Gastroesophageal sphincter (tissue), 4 donors: ENCODE measurements at regions not wholly inside any gene's neighbourhood (a gene's known extent, or its start where the extent isn't known, plus 50 kb on each side); places are given as distances from the start of the nearest gene placed in this dataset.
A peak's percentile ranks its signal among the peaks of the same experiment; 100 is the strongest.

Source experiments
- ATAC-seq: fragments of 150-250 bp; one replicate; pipeline ENCODE4 v1.9.1; 2016; ENCODE audit warnings: mild to moderate bottlenecking, moderate library complexity
- H3K27ac ChIP-seq, 4 donors: fragments of 200-600 bp; sonication (generic) in 3 of 4; 1 replicate in 3 of 4; 2 replicates in 1 of 4; pipeline ENCODE4 v1.5.1; 2016 to 2019
- H3K27me3 ChIP-seq: fragments of 200-600 bp; sonication (generic); one replicate; pipeline ENCODE4 v1.5.1; 2019
- H3K36me3 ChIP-seq, 2 donors: fragments of 200-600 bp; sonication (generic); one replicate each; pipeline ENCODE4 v1.5.1; 2019; ENCODE audit warnings: control low read depth in 1 of 2
- H3K4me1 ChIP-seq, 3 donors: fragments of 200-600 bp; sonication (generic); 1 replicate in 2 of 3; 2 replicates in 1 of 3; pipeline ENCODE4 v1.5.1; 2016 to 2019; ENCODE audit warnings: control low read depth in 2 of 3
- H3K4me3 ChIP-seq, 2 donors: fragments of 200-600 bp; sonication (generic); one replicate each; pipeline ENCODE4 v1.5.1; 2019; ENCODE audit warnings: mild to moderate bottlenecking in 1 of 2, moderate library complexity in 1 of 2
- H3K9me3 ChIP-seq, 3 donors: fragments of 200-600 bp; sonication (generic); one replicate each; pipeline ENCODE4 v1.5.1; 2017 to 2019; ENCODE audit warnings: control low read depth in 2 of 3
- EP300 ChIP-seq: sonication (generic); formaldehyde crosslinking; IDR thresholded peaks from one replicate; pipeline ENCODE4 v1.6.1; 2017; ENCODE audit warnings: antibody characterized with exemption, mild to moderate bottlenecking
- POLR2A ChIP-seq, 2 donors: fragments of 450-650 bp; IDR thresholded peaks; one replicate each; pipeline ENCODE4 v1.6.1; 2017; ENCODE audit warnings: antibody characterized with exemption in 2 of 2, mild to moderate bottlenecking in 2 of 2, moderate library complexity in 1 of 2
- POLR2AphosphoS5 ChIP-seq: sonication (generic); formaldehyde crosslinking; IDR thresholded peaks from one replicate; pipeline ENCODE4 v1.6.1; 2017; ENCODE audit warnings: antibody characterized with exemption
- WGBS, 2 donors: methylation state at CpG; one replicate each; pipeline ENCODE4 v1.1.5; 2018; ENCODE audit warnings: low coverage in 1 of 2; 5-methylcytosine and 5-hydroxymethylcytosine counted together
- TF ChIP-seq, protein P1 (sequence below), 4 experiments: fragments of 200-600 bp in 2 of 4; fragments of 450-650 bp in 2 of 4; sonication (generic) in 1 of 4; IDR thresholded peaks; one replicate each; pipeline ENCODE4 v1.5.1; 2017 to 2019; ENCODE audit warnings: antibody characterized with exemption in 4 of 4, mild to moderate bottlenecking in 2 of 4, moderate library complexity in 2 of 4

DNA sequence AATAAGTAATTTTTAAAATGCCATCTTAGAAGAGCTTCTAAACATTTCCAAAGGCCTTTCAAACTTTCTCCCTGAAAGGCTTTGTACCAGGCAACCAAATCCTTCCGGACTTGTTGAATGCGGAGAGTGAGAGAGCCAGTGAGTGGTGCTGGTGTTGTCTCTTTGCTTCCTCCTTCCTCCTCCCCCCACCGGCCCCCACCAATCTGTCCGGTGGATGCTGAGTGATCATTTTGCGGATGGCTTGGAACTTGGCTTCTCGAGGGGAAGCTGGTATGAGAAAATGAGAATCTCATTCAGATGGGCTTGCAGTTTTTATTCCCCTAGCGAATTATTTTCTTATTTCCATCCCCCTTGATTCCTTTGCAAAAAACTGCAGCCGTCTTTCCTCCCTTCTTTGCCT is 97.3 kb downstream of the ANKRD60 start:
- H3K36me3 ChIP-seq, result no peaks in the 10 kb centered on the region
- H3K27ac ChIP-seq, result peak overlapping the region in 2 of 4 donors; percentile 58 to 61
- no peak for TF ChIP-seq POLR2AphosphoS5
- TF ChIP-seq EP300, result no peak
- TF ChIP-seq POLR2A (IDR thresholded peaks at IDR 0.05), result no peak
- TF ChIP-seq, protein P1, sequence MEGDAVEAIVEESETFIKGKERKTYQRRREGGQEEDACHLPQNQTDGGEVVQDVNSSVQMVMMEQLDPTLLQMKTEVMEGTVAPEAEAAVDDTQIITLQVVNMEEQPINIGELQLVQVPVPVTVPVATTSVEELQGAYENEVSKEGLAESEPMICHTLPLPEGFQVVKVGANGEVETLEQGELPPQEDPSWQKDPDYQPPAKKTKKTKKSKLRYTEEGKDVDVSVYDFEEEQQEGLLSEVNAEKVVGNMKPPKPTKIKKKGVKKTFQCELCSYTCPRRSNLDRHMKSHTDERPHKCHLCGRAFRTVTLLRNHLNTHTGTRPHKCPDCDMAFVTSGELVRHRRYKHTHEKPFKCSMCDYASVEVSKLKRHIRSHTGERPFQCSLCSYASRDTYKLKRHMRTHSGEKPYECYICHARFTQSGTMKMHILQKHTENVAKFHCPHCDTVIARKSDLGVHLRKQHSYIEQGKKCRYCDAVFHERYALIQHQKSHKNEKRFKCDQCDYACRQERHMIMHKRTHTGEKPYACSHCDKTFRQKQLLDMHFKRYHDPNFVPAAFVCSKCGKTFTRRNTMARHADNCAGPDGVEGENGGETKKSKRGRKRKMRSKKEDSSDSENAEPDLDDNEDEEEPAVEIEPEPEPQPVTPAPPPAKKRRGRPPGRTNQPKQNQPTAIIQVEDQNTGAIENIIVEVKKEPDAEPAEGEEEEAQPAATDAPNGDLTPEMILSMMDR (IDR thresholded peaks at IDR 0.05), result no peak
- ATAC-seq, result no peak
- H3K27me3 ChIP-seq, result peaks cover 9% of the 10 kb centered on the region
- peaks cover 0 to 5% (median 0%) of the 10 kb centered on the region in 3 donors for H3K9me3 ChIP-seq
- peak overlapping the region in 1 of 2 donors; percentile 18 for H3K4me3 ChIP-seq
- WGBS, 2 donors, result 25 to 29% methylated on average over 5 to 8 of the region's 8 CpGs
- peaks cover 0 to 45% (median 2%) of the 10 kb centered on the region in 3 donors for H3K4me1 ChIP-seq

DNA sequence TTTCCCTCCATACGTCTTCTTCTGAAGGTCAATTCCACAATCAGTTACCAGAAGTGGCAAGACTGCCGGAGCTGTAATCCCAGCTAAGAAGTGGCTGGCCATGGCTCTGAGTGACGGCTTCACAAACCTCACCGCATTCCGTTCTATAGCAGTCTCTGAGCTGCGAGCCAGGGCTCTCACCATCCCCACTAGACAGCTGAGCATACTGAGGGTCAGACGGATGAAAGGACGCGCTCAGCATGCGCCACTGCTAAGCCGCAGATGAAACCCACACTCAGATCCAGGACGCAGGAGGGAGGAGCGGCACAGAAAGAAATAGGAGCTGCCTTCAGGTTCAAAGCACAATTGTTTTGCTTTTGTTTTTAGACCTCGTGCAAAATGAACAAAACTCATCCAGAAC is 97.9 kb downstream of the ANKRD60 start:
- Histone ChIP-seq H3K4me3 (no peak overlapping the region), H3K27me3 (peaks cover 4% of the 10 kb centered on the region), H3K9me3 (peaks cover 0 to 7% (median 0%) of the 10 kb centered on the region in 3 donors), H3K27ac (peak overlapping the region in 2 of 4 donors; percentile 58 to 61), H3K36me3 (no peaks in the 10 kb centered on the region), H3K4me1 (peaks cover 0 to 39% (median 2%) of the 10 kb centered on the region in 3 donors)
- ATAC-seq, result no peak
- no peak for TF ChIP-seq POLR2A (IDR thresholded peaks at IDR 0.05)
- TF ChIP-seq EP300, result no peak
- TF ChIP-seq, protein P1 (IDR thresholded peaks at IDR 0.05), result no peak
- TF ChIP-seq POLR2AphosphoS5, result no peak
- 82 to 88% methylated on average over 7 to 8 of the region's 14 CpGs for WGBS, 2 donors

DNA sequence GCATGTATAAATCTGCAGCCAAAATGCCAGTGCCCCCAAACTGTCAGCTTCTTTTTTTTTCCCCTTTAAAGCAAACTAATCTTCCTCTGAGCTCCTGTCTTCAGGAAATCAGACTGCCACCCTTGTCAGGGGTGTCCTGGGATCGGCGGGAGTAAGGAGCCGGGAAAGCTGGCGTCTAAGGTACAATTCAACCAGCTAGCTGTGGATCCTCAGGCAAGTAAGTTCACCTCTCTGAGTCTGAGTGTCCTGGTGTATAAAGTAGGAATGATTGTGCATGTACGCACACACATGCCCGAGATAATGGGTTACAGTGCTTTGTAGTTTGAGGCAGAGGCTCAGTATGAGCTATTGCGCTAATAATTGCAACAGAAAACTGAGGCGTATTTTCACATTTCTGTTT is 98.3 kb downstream of the ANKRD60 start:
- Histone ChIP-seq H3K36me3 (no peaks in the 10 kb centered on the region), H3K9me3 (peaks cover 0 to 12% (median 0%) of the 10 kb centered on the region in 3 donors), H3K27ac (peak overlapping the region in 1 of 4 donors; percentile 61), H3K4me3 (no peak overlapping the region), H3K4me1 (peaks cover 0 to 35% (median 2%) of the 10 kb centered on the region in 3 donors), H3K27me3 (no peaks in the 10 kb centered on the region)
- 83 to 94% methylated on average over 5 of the region's 8 CpGs for WGBS, 2 donors
- TF ChIP-seq EP300, result no peak
- TF ChIP-seq, protein P1 (IDR thresholded peaks at IDR 0.05), result no peak
- ATAC-seq, result no peak

DNA sequence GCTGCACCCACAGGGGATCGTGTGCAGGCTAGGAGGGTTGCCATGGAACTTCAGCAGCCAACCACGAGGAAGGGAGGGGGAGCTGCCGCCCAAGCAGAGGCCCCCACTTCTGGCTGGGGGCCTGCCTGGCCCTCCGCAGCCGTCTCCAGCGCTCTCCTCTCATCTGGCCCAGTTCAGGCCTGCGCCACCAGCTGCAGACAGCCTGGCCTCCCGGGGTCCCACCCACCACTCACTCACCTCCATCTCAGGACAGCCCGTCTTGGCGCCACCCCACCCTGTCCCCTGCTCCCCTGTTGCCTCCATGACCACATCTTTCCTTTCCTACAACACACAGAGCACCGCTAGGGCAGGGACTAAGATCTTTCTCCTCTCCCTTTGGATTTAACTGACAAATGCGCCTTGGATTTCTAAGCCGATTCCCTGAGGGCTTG is 98.7 kb downstream of the ANKRD60 start:
- no peak overlapping the region for H3K27ac ChIP-seq
- ATAC-seq, result no peak
- no peak overlapping the region for H3K4me3 ChIP-seq
- peaks cover 0 to 16% (median 0%) of the 10 kb centered on the region in 3 donors for H3K9me3 ChIP-seq
- peaks cover 0 to 33% (median 2%) of the 10 kb centered on the region in 3 donors for H3K4me1 ChIP-seq
- H3K36me3 ChIP-seq, result no peaks in the 10 kb centered on the region
- TF ChIP-seq POLR2A (IDR thresholded peaks at IDR 0.05) (no peak), EP300 (no peak), POLR2AphosphoS5 (no peak)
- TF ChIP-seq, protein P1 (IDR thresholded peaks at IDR 0.05), result no peak
- no peaks in the 10 kb centered on the region for H3K27me3 ChIP-seq
- WGBS, 2 donors, result 65 to 78% methylated on average over 8 to 10 of the region's 13 CpGs
